ENCODE measurements at regions not wholly inside any gene's neighbourhood (a gene's known extent, or its start where the extent isn't known, plus 50 kb on each side); places are given as distances from the start of the nearest gene placed in this dataset.

DNA sequence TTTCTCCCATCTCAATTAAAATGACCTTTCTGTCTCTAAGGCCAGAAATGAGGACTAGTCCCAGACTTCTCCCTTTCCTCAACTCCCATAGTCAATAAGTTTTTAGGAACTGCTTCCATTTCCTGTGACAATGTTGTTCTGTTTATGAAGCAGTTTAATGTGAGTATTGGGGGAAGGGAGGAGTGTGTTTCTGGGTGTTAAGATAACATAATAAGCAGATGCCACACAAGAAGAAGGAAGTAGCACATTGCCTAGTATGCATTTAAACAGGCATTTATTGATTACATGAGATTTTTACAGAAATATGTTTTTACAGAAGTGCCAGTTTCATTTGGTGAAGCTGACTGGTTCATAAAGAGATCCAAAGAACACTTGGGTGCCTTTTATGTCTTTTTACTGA lies 65.6 kb upstream of the TNR start:
- no peak for TF ChIP-seq CTCF (IDR thresholded peaks at IDR 0.05; ENCODE audit: insufficient read depth, low read depth, low read length, missing control alignments)
- no peak for DNase-seq (ENCODE audit: low read depth)
- H3K4me3 ChIP-seq (ENCODE audit: low read length): no peak overlapping the region

- TF ChIP-seq CTCF (IDR thresholded peaks at IDR 0.05; ENCODE audit: insufficient read depth, low read depth, low read length, missing control alignments): no peak
- DNase-seq (ENCODE audit: low read depth): no peak
These were observed 65.2 kb upstream of the TNR start for GRCh38 chr1:175808573-175808972.

DNA sequence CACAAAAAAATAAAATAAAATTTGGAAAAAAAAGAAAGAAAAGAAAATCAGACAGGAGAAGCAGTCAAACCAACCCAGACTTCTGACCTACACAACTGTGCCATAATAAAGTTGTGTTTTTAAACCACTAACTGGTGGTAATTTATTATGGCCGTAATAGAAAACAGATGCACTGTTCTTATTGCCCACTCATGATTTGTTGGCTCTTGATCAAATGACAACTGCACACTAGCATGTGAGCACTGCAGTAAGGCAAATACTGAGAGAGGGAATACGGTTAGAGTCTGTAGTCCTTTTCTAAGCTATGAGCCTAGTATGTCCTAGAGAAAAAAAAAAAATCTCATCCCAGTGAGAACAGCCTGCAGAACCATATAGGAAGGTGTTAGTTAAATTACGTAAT lies 61.2 kb upstream of the TNR start:
- H3K4me3 ChIP-seq (ENCODE audit: low read length): no peak overlapping the region
- TF ChIP-seq CTCF (IDR thresholded peaks at IDR 0.05; ENCODE audit: insufficient read depth, low read depth, low read length, missing control alignments): no peak
- no peak for DNase-seq (ENCODE audit: low read depth)

More at GRCh38 chr1:175808573-175808972, 65.2 kb upstream of the TNR start:
- no peak overlapping the region for H3K4me3 ChIP-seq (ENCODE audit: low read length)

DNA sequence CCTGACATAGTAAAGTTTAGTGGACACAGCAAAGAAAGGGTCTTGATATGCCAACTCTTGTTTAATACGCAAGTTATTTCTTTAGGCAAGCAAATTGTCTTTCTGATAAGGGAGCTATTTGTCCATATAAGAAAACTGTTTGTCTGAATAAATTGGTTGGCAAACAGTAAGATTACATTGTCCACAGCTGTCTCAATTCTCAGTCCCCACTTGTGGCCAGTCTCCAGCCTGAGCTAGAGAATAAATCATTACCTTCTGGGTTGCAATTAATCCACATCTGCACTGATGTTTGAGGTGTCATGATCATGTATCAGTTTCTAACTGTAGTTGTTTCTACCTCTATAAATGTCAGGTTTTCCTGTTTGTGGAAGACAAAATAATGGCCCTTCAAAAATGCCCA lies 60.0 kb upstream of the TNR start:
- no peak for DNase-seq (ENCODE audit: low read depth)
- no peak for TF ChIP-seq CTCF (IDR thresholded peaks at IDR 0.05; ENCODE audit: insufficient read depth, low read depth, low read length, missing control alignments)
- no peak overlapping the region for H3K4me3 ChIP-seq (ENCODE audit: low read length)

- no peak overlapping the region for H3K4me3 ChIP-seq (ENCODE audit: low read length)
- no peak for DNase-seq (ENCODE audit: low read depth)
- TF ChIP-seq CTCF (IDR thresholded peaks at IDR 0.05; ENCODE audit: insufficient read depth, low read depth, low read length, missing control alignments): no peak
These were observed 59.2 kb upstream of the TNR start for GRCh38 chr1:175802407-175803123.

DNA sequence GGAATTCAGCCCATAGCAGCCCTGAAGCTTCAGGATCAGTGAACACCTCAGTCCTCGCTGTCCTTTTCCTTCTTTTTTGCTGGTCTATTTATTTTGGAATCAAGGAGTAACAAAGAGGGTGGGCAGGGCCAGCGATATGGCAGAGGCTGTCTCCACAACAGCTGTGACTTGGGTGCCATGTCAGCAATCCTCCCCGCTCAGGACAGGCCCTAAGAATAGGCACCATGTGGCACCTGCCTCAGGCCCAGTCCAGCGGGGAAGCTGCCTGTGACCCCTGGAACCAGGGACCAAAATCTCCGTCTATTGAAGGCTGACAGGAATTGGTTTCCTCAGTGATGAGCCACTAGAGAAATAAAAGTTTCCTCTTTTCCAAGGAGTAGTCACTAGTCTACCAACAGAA lies 58.6 kb upstream of the TNR start:
- H3K4me3 ChIP-seq (ENCODE audit: low read length): no peak overlapping the region
- TF ChIP-seq CTCF (IDR thresholded peaks at IDR 0.05; ENCODE audit: insufficient read depth, low read depth, low read length, missing control alignments): no peak
- no peak for DNase-seq (ENCODE audit: low read depth)

- no peak for TF ChIP-seq CTCF (IDR thresholded peaks at IDR 0.05; ENCODE audit: insufficient read depth, low read depth, low read length, missing control alignments)
- no peak overlapping the region for H3K4me3 ChIP-seq (ENCODE audit: low read length)
- no peak for DNase-seq (ENCODE audit: low read depth)
These were observed 54.2 kb upstream of the TNR start for GRCh38 chr1:175797576-175797975.
